A673 (cell line): ENCODE measurements at regions not wholly inside any gene's neighbourhood (a gene's known extent, or its start where the extent isn't known, plus 50 kb on each side); places are given as distances from the start of the nearest gene placed in this dataset.

Experiments
- EZH2 ChIP-seq: fragments of 200-600 bp; sonication (generic); IDR thresholded peaks from 2 replicates; pipeline ENCODE4 v1.6.1; 2017; ENCODE audit warnings: borderline replicate concordance, low read depth, mild to moderate bottlenecking, mixed read lengths, antibody characterized with exemption, low read length; ENCODE audit not compliant: poor library complexity, severe bottlenecking
- TF ChIP-seq, protein P1 (sequence below): fragments of 300-800, 200-600 bp; sonication (generic); conservative IDR thresholded peaks from 2 replicates; pipeline ENCODE4 v1.5.1; 2017; ENCODE audit warnings: low read depth, mild to moderate bottlenecking, antibody characterized with exemption, low read length, moderate library complexity, mixed read lengths

- no peak for TF ChIP-seq EZH2
- TF ChIP-seq, protein P1, sequence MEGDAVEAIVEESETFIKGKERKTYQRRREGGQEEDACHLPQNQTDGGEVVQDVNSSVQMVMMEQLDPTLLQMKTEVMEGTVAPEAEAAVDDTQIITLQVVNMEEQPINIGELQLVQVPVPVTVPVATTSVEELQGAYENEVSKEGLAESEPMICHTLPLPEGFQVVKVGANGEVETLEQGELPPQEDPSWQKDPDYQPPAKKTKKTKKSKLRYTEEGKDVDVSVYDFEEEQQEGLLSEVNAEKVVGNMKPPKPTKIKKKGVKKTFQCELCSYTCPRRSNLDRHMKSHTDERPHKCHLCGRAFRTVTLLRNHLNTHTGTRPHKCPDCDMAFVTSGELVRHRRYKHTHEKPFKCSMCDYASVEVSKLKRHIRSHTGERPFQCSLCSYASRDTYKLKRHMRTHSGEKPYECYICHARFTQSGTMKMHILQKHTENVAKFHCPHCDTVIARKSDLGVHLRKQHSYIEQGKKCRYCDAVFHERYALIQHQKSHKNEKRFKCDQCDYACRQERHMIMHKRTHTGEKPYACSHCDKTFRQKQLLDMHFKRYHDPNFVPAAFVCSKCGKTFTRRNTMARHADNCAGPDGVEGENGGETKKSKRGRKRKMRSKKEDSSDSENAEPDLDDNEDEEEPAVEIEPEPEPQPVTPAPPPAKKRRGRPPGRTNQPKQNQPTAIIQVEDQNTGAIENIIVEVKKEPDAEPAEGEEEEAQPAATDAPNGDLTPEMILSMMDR = no peak
Observed at GRCh38 chr10:43707770-43708169, 59.1 kb upstream of the ZNF32 start.
